HL-60 (cell line): ENCODE measurements at regions not wholly inside any gene's neighbourhood (a gene's known extent, or its start where the extent isn't known, plus 50 kb on each side); places are given as distances from the start of the nearest gene placed in this dataset.

ENCODE experiments used
- DNase-seq, 2 experiments: peaks; one replicate each; pipeline ENCODE4 v3.0.0-alpha.2; 2010 to 2020; ENCODE audit warnings: low read depth in 1 of 2, low spot score in 1 of 2
- H3K27ac ChIP-seq: fragments of 250-450 bp; sonication (Bioruptor Pico); replicated peaks from 2 replicates; pipeline ENCODE4 v1.5.1; 2020; ENCODE audit warnings: mild to moderate bottlenecking, moderate library complexity
- H3K27me3 ChIP-seq: fragments of 250-450 bp; sonication (Bioruptor Pico); 2 replicates; pipeline ENCODE4 v1.5.1; 2021; ENCODE audit warnings: mild to moderate bottlenecking, moderate library complexity; ENCODE audit not compliant: insufficient read depth, poor library complexity, severe bottlenecking
- H3K4me3 ChIP-seq: replicated peaks from 2 replicates; pipeline ENCODE4 v1.5.1; 2011; ENCODE audit warnings: mild to moderate bottlenecking, control low read depth, low read length; ENCODE audit not compliant: insufficient read depth
- CTCF ChIP-seq: IDR thresholded peaks from one replicate; pipeline ENCODE4 v1.5.1; 2011; ENCODE audit warnings: low read length, control low read depth, inconsistent platforms; ENCODE audit not compliant: insufficient read depth
- GABPA ChIP-seq: IDR thresholded peaks from 2 replicates; pipeline ENCODE4 v1.6.1; 2012; ENCODE audit warnings: low read depth
- POLR2AphosphoS5 ChIP-seq: IDR thresholded peaks from 2 replicates; pipeline ENCODE4 v1.6.1; 2012; ENCODE audit warnings: low read depth
- REST ChIP-seq: IDR thresholded peaks from 2 replicates; pipeline ENCODE4 v1.6.1; 2012; ENCODE audit warnings: low read depth; ENCODE audit not compliant: insufficient replicate concordance
- SPI1 ChIP-seq: IDR thresholded peaks from 2 replicates; pipeline ENCODE4 v1.6.1; 2012; ENCODE audit warnings: low read depth, mild to moderate bottlenecking, borderline replicate concordance

DNA sequence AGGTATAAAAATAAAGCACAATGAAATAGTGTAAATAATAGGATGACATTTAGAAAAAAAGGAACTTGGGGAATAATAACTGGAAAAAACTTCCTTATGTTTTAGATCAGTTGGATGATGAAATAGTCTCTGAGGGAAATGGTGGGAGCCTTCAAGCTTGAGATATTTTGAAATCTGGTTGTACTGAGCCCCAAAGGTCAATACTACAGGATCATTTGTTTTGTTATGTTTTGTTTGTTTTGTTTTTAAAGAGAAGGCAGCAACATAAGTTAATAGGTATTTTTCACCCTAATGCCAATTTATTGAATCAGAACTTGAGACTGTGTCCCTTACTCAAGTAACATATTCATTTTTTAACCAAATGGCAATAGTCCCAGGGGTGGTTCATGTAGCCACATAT, 393.1 kb downstream of the ETS1 start:
- no peak for DNase-seq
- Histone ChIP-seq H3K4me3 (no peak overlapping the region), H3K27ac (no peak overlapping the region), H3K27me3 (no peaks in the 10 kb centered on the region)
- TF ChIP-seq POLR2AphosphoS5 = no peak
- TF ChIP-seq GABPA = no peak
- no peak for TF ChIP-seq CTCF
- TF ChIP-seq REST = no peak
- TF ChIP-seq SPI1 = no peak

GRCh38 chr11:128193615-128194014, 393.7 kb downstream of the ETS1 start:
- Histone ChIP-seq H3K27me3 (no peaks in the 10 kb centered on the region), H3K4me3 (no peak overlapping the region), H3K27ac (no peak overlapping the region)
- no peak for DNase-seq
- TF ChIP-seq SPI1 (no peak), GABPA (no peak), POLR2AphosphoS5 (no peak), CTCF (no peak), REST (no peak)

DNA sequence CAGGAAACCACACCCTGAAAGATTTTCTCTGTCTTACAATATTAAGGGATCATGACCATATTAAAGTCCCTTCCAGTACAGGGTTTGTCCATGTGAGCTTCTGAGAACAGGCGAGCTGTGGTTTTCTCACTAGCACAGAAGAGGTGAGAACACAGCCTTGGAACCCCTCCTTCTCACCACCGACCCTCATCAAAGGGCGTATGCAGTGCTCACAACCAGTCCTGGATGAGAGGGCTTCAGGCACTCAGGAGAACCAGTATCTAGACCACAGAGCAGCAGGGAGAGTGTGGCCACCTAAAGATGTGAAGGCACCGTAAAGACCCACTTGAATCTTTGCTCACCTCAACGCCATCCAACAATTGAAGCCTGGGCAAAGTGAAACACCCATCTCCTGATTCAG, 397.0 kb downstream of the ETS1 start:
- H3K4me3 ChIP-seq = no peak overlapping the region
- TF ChIP-seq REST = no peak
- no peak for TF ChIP-seq GABPA
- TF ChIP-seq POLR2AphosphoS5 = no peak
- TF ChIP-seq SPI1 = no peak
- TF ChIP-seq CTCF = no peak
- H3K27ac ChIP-seq = no peak overlapping the region
- H3K27me3 ChIP-seq = no peaks in the 10 kb centered on the region
- no peak for DNase-seq
